ENCODE measurements at regions not wholly inside any gene's neighbourhood (a gene's known extent, or its start where the extent isn't known, plus 50 kb on each side); places are given as distances from the start of the nearest gene placed in this dataset.

DNA sequence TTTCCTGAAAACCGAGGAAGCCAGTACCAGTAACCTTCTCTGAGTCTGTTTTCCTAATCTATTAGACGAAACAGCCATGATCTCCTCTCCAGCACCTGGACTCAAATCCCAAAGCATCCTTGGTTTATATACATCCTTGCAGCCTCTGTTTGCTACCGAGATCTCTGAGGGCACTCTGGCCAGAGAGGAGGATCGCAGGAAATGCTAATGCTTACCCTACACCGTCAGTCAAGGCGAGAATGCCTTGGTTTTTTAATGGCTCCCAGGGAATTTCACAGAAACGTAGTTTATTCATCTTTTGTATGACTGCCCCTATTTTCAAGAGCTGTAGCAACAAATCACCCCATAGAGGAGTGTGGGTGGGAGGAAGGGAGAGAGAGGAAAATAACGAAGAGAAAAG lies 91.5 kb upstream of the CALN1 start:
- no peak overlapping the region for H3K4me3 Mint-ChIP-seq
- no peak overlapping the region for H3K27ac ChIP-seq (ENCODE audit: low read length in 2 of 2)
- H3K4me1 Mint-ChIP-seq = no peaks in the 10 kb centered on the region
- no peak overlapping the region for H3K9ac ChIP-seq (ENCODE audit: low read length)
- H3K27me3 Mint-ChIP-seq = no peaks in the 10 kb centered on the region
- intact Hi-C loops (cut with micrococcal nuclease) = no loop called here
- no peaks in the 10 kb centered on the region for H3K79me2 ChIP-seq (ENCODE audit: control insufficient read depth, insufficient read depth, low read length)
- no peaks in the 10 kb centered on the region for H3K9me3 ChIP-seq (ENCODE audit: control extremely low read depth in 1 of 3, control insufficient read depth in 2 of 3, insufficient read depth in 1 of 3, low read length in 2 of 3)
- H3K4me2 ChIP-seq (replicated peaks; ENCODE audit: low read depth, low read length, poor library complexity, severe bottlenecking) = no peak overlapping the region
- no peaks in the 10 kb centered on the region for H3K27me3 ChIP-seq (replicated peaks in 1 of 4; ENCODE audit: control extremely low read depth in 1 of 4, control insufficient read depth in 3 of 4, insufficient read depth in 4 of 4, low read length in 3 of 4)
- no peaks in the 10 kb centered on the region for H3K4me1 ChIP-seq (ENCODE audit: control insufficient read depth in 2 of 2, insufficient read depth in 2 of 2, low read length in 2 of 2)
- no peak overlapping the region for H3K4me3 ChIP-seq (ENCODE audit: control extremely low read depth in 1 of 5, extremely low read depth in 1 of 5, insufficient read depth in 1 of 5, low read depth in 2 of 5, low read length in 4 of 5)
- H3K27ac Mint-ChIP-seq = no peak overlapping the region
- POLR2A ChIA-PET = no interaction called here
- no peak overlapping the region for H2AFZ ChIP-seq (ENCODE audit: insufficient read depth, low read depth, low read length, poor library complexity, severe bottlenecking)
- H3K36me3 ChIP-seq (replicated peaks in 1 of 2; ENCODE audit: control extremely low read depth in 1 of 2, control insufficient read depth in 1 of 2, extremely low read depth in 1 of 2, insufficient read depth in 2 of 2, low read length in 1 of 2) = no peaks in the 10 kb centered on the region
- WGBS (ENCODE audit: insufficient coverage) = 74% methylated on average over 5 of the region's 8 CpGs
- TF ChIP-seq, protein P1, sequence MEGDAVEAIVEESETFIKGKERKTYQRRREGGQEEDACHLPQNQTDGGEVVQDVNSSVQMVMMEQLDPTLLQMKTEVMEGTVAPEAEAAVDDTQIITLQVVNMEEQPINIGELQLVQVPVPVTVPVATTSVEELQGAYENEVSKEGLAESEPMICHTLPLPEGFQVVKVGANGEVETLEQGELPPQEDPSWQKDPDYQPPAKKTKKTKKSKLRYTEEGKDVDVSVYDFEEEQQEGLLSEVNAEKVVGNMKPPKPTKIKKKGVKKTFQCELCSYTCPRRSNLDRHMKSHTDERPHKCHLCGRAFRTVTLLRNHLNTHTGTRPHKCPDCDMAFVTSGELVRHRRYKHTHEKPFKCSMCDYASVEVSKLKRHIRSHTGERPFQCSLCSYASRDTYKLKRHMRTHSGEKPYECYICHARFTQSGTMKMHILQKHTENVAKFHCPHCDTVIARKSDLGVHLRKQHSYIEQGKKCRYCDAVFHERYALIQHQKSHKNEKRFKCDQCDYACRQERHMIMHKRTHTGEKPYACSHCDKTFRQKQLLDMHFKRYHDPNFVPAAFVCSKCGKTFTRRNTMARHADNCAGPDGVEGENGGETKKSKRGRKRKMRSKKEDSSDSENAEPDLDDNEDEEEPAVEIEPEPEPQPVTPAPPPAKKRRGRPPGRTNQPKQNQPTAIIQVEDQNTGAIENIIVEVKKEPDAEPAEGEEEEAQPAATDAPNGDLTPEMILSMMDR (IDR thresholded peaks at IDR 0.05) = no peak
- no peak for TF ChIP-seq EZH2 (IDR thresholded peaks at IDR 0.05; ENCODE audit: borderline replicate concordance, insufficient read depth, low read depth, low read length, poor library complexity, severe bottlenecking)
- H4K20me1 ChIP-seq (ENCODE audit: control insufficient read depth, insufficient read depth, low read length, poor library complexity, severe bottlenecking) = no peaks in the 10 kb centered on the region
- CTCF ChIA-PET = interaction anchor here (1.3 kb wide), 1 partner anchor 9 kb away, joined by 3 read pairs; no protein-coding TSS in a partner anchor
- ATAC-seq (ENCODE audit: low read depth) = no peak
- DNase-seq = no peak
- no peaks in the 10 kb centered on the region for H3K9me3 Mint-ChIP-seq (ENCODE audit: insufficient read depth)

DNA sequence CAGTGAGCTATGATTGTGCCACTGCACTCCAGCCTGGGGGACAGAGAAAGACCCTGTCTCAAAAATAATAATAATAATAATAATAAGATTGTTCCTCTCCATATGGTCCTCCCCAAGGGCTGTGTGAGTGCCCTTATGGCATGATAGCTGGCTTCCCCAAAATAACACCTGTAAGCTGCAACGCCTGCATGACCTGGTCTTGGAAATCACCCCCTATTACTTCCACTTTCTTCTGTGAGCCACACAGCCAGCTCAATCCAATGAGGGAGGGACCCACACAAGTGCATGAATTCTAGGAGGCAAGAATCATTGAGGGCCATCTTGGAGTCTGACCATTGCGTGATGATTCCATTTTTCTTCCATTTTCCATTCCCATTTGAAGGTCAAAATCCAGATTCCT lies 82.7 kb upstream of the CALN1 start:
- no peak overlapping the region for H3K4me3 Mint-ChIP-seq

More for the DNA sequence above, 82.7 kb upstream of the CALN1 start:
- H3K4me3 ChIP-seq (ENCODE audit: control extremely low read depth in 1 of 5, extremely low read depth in 1 of 5, insufficient read depth in 1 of 5, low read depth in 2 of 5, low read length in 4 of 5) = no peak overlapping the region
- H3K36me3 ChIP-seq (replicated peaks in 1 of 2; ENCODE audit: control extremely low read depth in 1 of 2, control insufficient read depth in 1 of 2, extremely low read depth in 1 of 2, insufficient read depth in 2 of 2, low read length in 1 of 2) = no peaks in the 10 kb centered on the region
- 89% methylated on average over 1 of the region's 2 CpGs for WGBS (ENCODE audit: insufficient coverage)
- peaks cover 6% of the 10 kb centered on the region for H3K9me3 Mint-ChIP-seq (ENCODE audit: insufficient read depth)
- no peaks in the 10 kb centered on the region for H3K27me3 Mint-ChIP-seq
- no peak overlapping the region for H3K9ac ChIP-seq (ENCODE audit: low read length)
- CTCF ChIA-PET = interaction anchor here (1.2 to 1.7 kb wide), 3 partner anchors 9 to 1667 kb away, joined by 3 to 6 read pairs (median 4); no protein-coding TSS in a partner anchor
- no peak for DNase-seq
- H3K4me1 ChIP-seq (ENCODE audit: control insufficient read depth in 2 of 2, insufficient read depth in 2 of 2, low read length in 2 of 2) = no peaks in the 10 kb centered on the region
- no peak overlapping the region for H3K4me2 ChIP-seq (replicated peaks; ENCODE audit: low read depth, low read length, poor library complexity, severe bottlenecking)
- H3K27me3 ChIP-seq (replicated peaks in 1 of 4; ENCODE audit: control extremely low read depth in 1 of 4, control insufficient read depth in 3 of 4, insufficient read depth in 4 of 4, low read length in 3 of 4) = peaks cover 0 to 6% (median 0%) of the 10 kb centered on the region in 4 experiments
- no peaks in the 10 kb centered on the region for H4K20me1 ChIP-seq (ENCODE audit: control insufficient read depth, insufficient read depth, low read length, poor library complexity, severe bottlenecking)
- H3K27ac ChIP-seq (ENCODE audit: low read length in 2 of 2) = no peak overlapping the region
- ATAC-seq (ENCODE audit: low read depth) = no peak
- peaks cover 2 to 17% (median 7%) of the 10 kb centered on the region in 3 donors for H3K9me3 ChIP-seq (ENCODE audit: control extremely low read depth in 1 of 3, control insufficient read depth in 2 of 3, insufficient read depth in 1 of 3, low read length in 2 of 3)
- no peaks in the 10 kb centered on the region for H3K79me2 ChIP-seq (ENCODE audit: control insufficient read depth, insufficient read depth, low read length)
- H2AFZ ChIP-seq (ENCODE audit: insufficient read depth, low read depth, low read length, poor library complexity, severe bottlenecking) = no peak overlapping the region
- no peak for TF ChIP-seq EZH2 (IDR thresholded peaks at IDR 0.05; ENCODE audit: borderline replicate concordance, insufficient read depth, low read depth, low read length, poor library complexity, severe bottlenecking)
- TF ChIP-seq, protein P1 (IDR thresholded peaks at IDR 0.05) = no peak
- no peak overlapping the region for H3K27ac Mint-ChIP-seq
- intact Hi-C loops (cut with micrococcal nuclease) = no loop called here
- H3K4me1 Mint-ChIP-seq = no peaks in the 10 kb centered on the region
- POLR2A ChIA-PET = no interaction called here

All from B cell (primary cell).